ENCODE measurements at regions not wholly inside any gene's neighbourhood (a gene's known extent, or its start where the extent isn't known, plus 50 kb on each side); places are given as distances from the start of the nearest gene placed in this dataset.

GRCh38 chr14:85390236-85390635 is 139.7 kb upstream of the FLRT2 start:
- TF ChIP-seq POLR2A (IDR thresholded peaks at IDR 0.05) (no peak), CTCF (IDR thresholded peaks at IDR 0.05) (no peak), EP300 (IDR thresholded peaks at IDR 0.05) (no peak)

Measured in ovary (tissue), 3 donors.